CD4-positive, alpha-beta T cell treated with Interleukin-1 beta for 1 hour (primary cell): ENCODE measurements at regions not wholly inside any gene's neighbourhood (a gene's known extent, or its start where the extent isn't known, plus 50 kb on each side); places are given as distances from the start of the nearest gene placed in this dataset.
"Not testable (repeated sequence)": the region's sequence is repeated elsewhere in the genome, so short reads cannot be mapped to it uniquely, and the experiment has no call there.

Source experiments
- DNase-seq, 2 donors: peaks; one replicate each; pipeline ENCODE4 v3.0.0-alpha.2; 2020 to 2022

GRCh38 chr15:81859737-81860516 lies 185.9 kb downstream of the MEX3B start:
- no peak for DNase-seq

GRCh38 chr15:81858586-81858985 lies 187.2 kb downstream of the MEX3B start:
- no peak for DNase-seq

GRCh38 chr15:81858136-81858535 lies 187.7 kb downstream of the MEX3B start:
- DNase-seq, result no peak

GRCh38 chr15:81856634-81857026 lies 189.2 kb downstream of the MEX3B start:
- no peak for DNase-seq

GRCh38 chr15:81856001-81856633 lies 189.7 kb downstream of the MEX3B start:
- no peak for DNase-seq

GRCh38 chr15:81853150-81853748 lies 192.6 kb downstream of the MEX3B start:
- no peak for DNase-seq

- no peak for DNase-seq
Measured at GRCh38 chr15:81852411-81853149, 193.2 kb downstream of the MEX3B start.

- no peak for DNase-seq
Measured at GRCh38 chr15:81851757-81852156, 194.1 kb downstream of the MEX3B start.

GRCh38 chr15:81851325-81851724 lies 194.5 kb downstream of the MEX3B start:
- no peak for DNase-seq

- no peak for DNase-seq
Measured at GRCh38 chr15:81849289-81849688, 196.5 kb downstream of the MEX3B start.

- DNase-seq, result no peak
Measured at GRCh38 chr15:81848701-81849100, 197.1 kb downstream of the MEX3B start.

- no peak for DNase-seq
Measured at GRCh38 chr15:81843757-81844407, 201.9 kb downstream of the MEX3B start.

GRCh38 chr15:81843226-81843625 lies 202.6 kb downstream of the MEX3B start:
- DNase-seq, result no peak

- DNase-seq, result no peak
Measured at GRCh38 chr15:81839387-81839786, 206.4 kb downstream of the MEX3B start.

- no peak for DNase-seq
Measured at GRCh38 chr15:81835731-81836130, 210.1 kb downstream of the MEX3B start.

GRCh38 chr15:81830520-81830919 lies 215.3 kb downstream of the MEX3B start:
- no peak for DNase-seq

- DNase-seq, result no peak
Measured at GRCh38 chr15:81829918-81830317, 215.9 kb downstream of the MEX3B start.

- no peak for DNase-seq
Measured at GRCh38 chr15:81828135-81828534, 217.7 kb downstream of the MEX3B start.

GRCh38 chr15:81825136-81825535 lies 220.7 kb downstream of the MEX3B start:
- DNase-seq, result no peak

- DNase-seq, result not testable (repeated sequence)
Measured at GRCh38 chr15:81822587-81822986, 223.2 kb downstream of the MEX3B start.

- DNase-seq, result no peak
Measured at GRCh38 chr15:81819924-81820635, 225.7 kb downstream of the MEX3B start.

GRCh38 chr15:81814882-81815455 lies 230.8 kb downstream of the MEX3B start:
- DNase-seq, result no peak
